HG03175 (cell line): ENCODE measurements at regions not wholly inside any gene's neighbourhood (a gene's known extent, or its start where the extent isn't known, plus 50 kb on each side); places are given as distances from the start of the nearest gene placed in this dataset.

ENCODE experiments used
- ATAC-seq: cut with Tn5 transposase; IDR thresholded peaks from one replicate; pipeline ENCODE4 v1.9.1; 2021; ENCODE audit warnings: mild to moderate bottlenecking, moderate library complexity; ENCODE audit not compliant: unreplicated experiment

GRCh38 chr10:35922876-35923600 lies 280.9 kb upstream of the FZD8 start:
- ATAC-seq: no peak

GRCh38 chr10:35921866-35922350 lies 279.8 kb upstream of the FZD8 start:
- ATAC-seq: no peak

GRCh38 chr10:35916791-35917190 lies 274.7 kb upstream of the FZD8 start:
- ATAC-seq: no peak

DNA sequence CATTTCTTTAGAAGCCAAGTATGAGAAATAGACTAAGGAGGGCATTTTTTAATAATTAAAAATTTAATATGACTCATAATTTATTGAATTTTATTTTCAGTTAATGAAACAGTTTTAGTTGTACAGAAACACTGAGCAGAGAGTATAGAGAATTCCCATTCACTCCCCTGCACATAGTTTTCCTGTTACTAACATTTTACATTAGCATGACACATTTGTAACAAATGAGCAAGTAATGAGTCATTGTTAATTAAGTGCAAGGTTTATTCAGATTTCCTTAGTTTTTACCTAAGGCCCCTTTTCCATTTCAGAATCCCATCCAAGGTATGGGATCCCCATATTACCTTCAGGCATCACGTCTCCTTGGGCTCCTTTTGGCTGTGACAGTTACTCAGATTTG lies 271.5 kb upstream of the FZD8 start:
- ATAC-seq: no peak

DNA sequence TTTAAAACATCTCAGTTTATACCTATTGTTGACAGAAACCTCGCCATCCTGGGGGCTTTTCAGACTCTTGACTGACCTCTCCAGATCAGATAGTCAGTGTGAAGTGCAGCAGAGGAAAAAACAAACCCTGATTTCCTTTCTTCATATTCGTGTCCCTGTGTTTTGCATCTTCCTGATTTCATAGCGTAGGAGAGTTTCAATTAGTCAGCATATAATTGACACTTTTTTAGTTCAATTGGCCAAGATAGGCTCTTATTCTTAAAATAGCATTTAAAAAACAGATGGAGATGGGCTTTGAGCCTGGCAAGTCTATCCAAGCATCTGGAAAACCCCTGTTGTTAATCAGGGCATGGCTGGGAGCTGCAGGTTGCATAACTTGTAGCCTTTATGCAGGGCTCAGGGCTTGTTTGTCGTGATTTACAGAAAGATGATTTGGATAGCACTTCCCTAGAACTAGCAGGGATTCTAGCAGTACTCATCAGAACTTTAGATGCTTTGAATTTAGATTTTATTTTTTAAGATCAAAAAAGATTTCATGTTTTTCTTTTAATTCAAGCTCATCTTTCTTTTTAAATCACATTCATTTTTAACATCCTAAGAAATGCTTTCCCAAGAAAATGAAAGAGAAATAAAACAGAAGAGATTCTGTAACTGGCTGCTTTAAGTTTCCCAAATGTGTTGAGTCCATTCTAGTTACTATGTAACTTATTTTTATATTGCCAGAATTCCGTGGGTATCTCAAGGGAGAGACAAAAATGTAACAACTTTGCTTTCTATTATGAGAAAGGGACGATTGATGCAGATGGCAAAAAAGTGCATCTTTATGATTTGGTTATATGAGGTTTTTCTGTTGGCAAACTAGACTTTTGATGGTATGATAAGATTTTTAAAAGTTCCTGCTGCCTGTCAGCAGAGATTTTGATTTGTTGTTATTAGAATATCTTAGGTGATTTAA lies 270.8 kb upstream of the FZD8 start:
- no peak for ATAC-seq

GRCh38 chr10:35911954-35912353 lies 269.9 kb upstream of the FZD8 start:
- no peak for ATAC-seq

DNA sequence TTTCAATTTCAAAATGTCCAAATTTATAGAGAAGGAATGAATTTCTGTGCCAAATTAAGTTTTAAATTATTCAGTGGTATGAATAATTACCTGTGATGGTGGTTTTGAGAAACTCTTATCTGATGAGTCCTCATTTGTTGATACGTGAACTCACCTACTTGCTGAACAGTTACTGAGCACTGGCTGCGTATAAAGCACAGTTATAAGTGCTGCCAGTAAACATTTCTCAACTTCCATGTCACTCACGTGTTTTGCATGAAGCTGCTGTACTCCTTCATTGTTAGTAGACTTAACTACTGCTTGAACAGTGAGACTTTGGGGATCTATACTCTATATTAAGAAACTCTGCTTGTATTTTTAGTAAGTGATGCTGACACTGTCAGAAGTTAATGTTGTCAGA lies 269.1 kb upstream of the FZD8 start:
- ATAC-seq: no peak

GRCh38 chr10:35910234-35910633 lies 268.1 kb upstream of the FZD8 start:
- ATAC-seq: no peak

DNA sequence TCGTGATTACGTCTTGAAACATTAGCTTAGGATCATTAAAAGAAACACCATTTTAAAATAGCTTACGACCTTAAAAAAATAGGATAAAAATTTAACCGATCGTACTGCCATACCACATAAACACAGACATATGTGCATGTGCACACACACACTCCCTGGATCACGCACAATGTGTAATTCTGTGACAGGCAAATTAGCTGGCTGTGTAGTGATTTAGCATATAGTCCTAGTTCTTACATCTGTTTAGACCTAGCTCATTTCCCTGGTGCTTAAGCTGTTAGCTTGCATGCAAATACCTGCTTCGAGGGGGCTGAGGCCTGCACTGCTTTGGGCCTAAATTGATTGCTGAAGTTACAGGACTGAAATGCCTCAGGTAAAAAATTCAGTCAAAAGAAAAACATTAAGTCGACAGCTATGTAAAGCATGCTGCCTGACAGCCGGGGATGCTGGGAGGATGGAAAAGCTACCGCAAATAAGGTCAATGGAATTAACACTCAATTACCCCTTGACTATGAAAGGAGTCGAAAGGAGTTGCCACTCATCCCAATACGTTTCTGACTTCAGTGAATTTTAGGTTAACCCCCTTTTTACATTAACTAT lies 267.1 kb upstream of the FZD8 start:
- no peak for ATAC-seq

- ATAC-seq: no peak
Measured at GRCh38 chr10:35908451-35908850, 266.4 kb upstream of the FZD8 start.

DNA sequence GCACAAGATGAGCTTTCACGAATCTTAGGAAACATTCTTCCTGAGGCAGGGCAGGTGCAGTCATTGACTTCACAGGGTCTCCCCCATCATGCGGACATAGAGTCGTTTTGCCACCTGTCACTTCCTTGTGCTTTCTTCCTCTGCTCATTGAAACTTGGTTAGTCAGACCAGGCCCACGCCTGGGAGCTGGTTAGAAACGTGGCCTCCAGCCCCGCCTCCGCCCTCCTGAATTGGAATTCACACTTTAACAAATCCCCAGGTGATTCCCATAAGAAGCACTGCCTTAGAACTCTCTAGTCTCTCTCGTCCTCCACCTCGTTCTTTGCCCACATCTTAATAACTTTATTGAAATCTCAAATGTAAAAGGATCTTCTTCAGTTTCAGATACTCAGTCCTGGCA lies 265.5 kb upstream of the FZD8 start:
- ATAC-seq: no peak

GRCh38 chr10:35906155-35906554 lies 264.1 kb upstream of the FZD8 start:
- no peak for ATAC-seq

GRCh38 chr10:35903021-35903420 lies 260.9 kb upstream of the FZD8 start:
- no peak for ATAC-seq

GRCh38 chr10:35898716-35899440 lies 256.8 kb upstream of the FZD8 start:
- no peak for ATAC-seq

GRCh38 chr10:35896001-35896400 lies 253.9 kb upstream of the FZD8 start:
- ATAC-seq: no peak

GRCh38 chr10:35895331-35895730 lies 253.2 kb upstream of the FZD8 start:
- ATAC-seq: no peak

DNA sequence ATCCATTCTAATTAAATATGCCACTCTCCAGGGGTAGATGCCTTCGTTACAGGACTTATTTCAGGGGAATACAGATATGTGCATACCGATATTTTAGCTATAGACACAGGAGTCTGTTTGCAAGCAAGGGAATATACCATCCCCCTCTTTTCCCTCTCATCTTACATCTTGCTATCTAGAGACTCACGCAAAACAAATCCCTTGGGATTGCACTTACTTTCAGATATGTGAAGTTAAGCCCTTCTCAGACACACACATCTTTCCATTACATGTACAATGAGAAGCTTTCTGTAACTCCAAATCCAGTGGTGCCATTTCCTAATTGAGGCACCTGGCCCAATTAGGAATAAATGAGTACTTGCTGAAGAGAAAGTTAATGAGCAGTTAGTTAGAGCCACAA lies 250.4 kb upstream of the FZD8 start:
- ATAC-seq: no peak

GRCh38 chr10:35890676-35891495 lies 248.8 kb upstream of the FZD8 start:
- no peak for ATAC-seq

GRCh38 chr10:35889971-35890675 lies 248.0 kb upstream of the FZD8 start:
- ATAC-seq: no peak
